ENCODE measurements at regions not wholly inside any gene's neighbourhood (a gene's known extent, or its start where the extent isn't known, plus 50 kb on each side); places are given as distances from the start of the nearest gene placed in this dataset.

GRCh38 chr2:41764131-41764530 lies 283.7 kb upstream of the PKDCC start:
- TF ChIP-seq EZH2 (IDR thresholded peaks at IDR 0.05; ENCODE audit: borderline replicate concordance, low read depth, low read length, poor library complexity, severe bottlenecking) (no peak), CTCF (conservative IDR thresholded peaks at IDR 0.05; ENCODE audit: low read depth, low read length) (no peak)
- intact Hi-C loops (cut with micrococcal nuclease; ENCODE audit: unreplicated experiment), result no loop called here
- no TSS peak for BruUV-seq (replicated peaks)
- H3K27me3 ChIP-seq (replicated peaks; ENCODE audit: insufficient read depth, low read depth, low read length, poor library complexity), result peaks cover 19% of the 10 kb centered on the region
- no peaks in the 10 kb centered on the region for H3K36me3 ChIP-seq (ENCODE audit: insufficient read depth, low read length, poor library complexity, severe bottlenecking)
- no peak overlapping the region for H3K27ac ChIP-seq (ENCODE audit: low read depth, low read length, poor library complexity, severe bottlenecking)
- no peaks in the 10 kb centered on the region for H3K4me1 ChIP-seq (ENCODE audit: insufficient read depth, low read length, poor library complexity, severe bottlenecking)
- no peak overlapping the region for H3K4me3 ChIP-seq (ENCODE audit: low read depth, low read length, poor library complexity, severe bottlenecking)
- DNase-seq (ENCODE audit: low spot score), result no peak
- POLR2A ChIA-PET (ENCODE audit: low non-redundant PET), result no interaction called here
- H3K9me3 ChIP-seq (ENCODE audit: low read depth, low read length, poor library complexity, severe bottlenecking), result no peaks in the 10 kb centered on the region
- CTCF ChIA-PET, result no interaction called here

- no peaks in the 10 kb centered on the region for H3K9me3 ChIP-seq (ENCODE audit: low read depth, low read length, poor library complexity, severe bottlenecking)
- TF ChIP-seq EZH2 (IDR thresholded peaks at IDR 0.05; ENCODE audit: borderline replicate concordance, low read depth, low read length, poor library complexity, severe bottlenecking), result no peak
- TF ChIP-seq CTCF (conservative IDR thresholded peaks at IDR 0.05; ENCODE audit: low read depth, low read length), result no peak
- H3K4me1 ChIP-seq (ENCODE audit: insufficient read depth, low read length, poor library complexity, severe bottlenecking), result no peaks in the 10 kb centered on the region
- no peak overlapping the region for H3K4me3 ChIP-seq (ENCODE audit: low read depth, low read length, poor library complexity, severe bottlenecking)
- no peak for DNase-seq (ENCODE audit: low spot score)
- no peak overlapping the region for H3K27ac ChIP-seq (ENCODE audit: low read depth, low read length, poor library complexity, severe bottlenecking)
- H3K27me3 ChIP-seq (replicated peaks; ENCODE audit: insufficient read depth, low read depth, low read length, poor library complexity), result peaks cover 25% of the 10 kb centered on the region
- no peaks in the 10 kb centered on the region for H3K36me3 ChIP-seq (ENCODE audit: insufficient read depth, low read length, poor library complexity, severe bottlenecking)
- ChIA-PET POLR2A (ENCODE audit: low non-redundant PET) (no interaction called here), CTCF (no interaction called here)
- no TSS peak for BruUV-seq (replicated peaks)
- intact Hi-C loops (cut with micrococcal nuclease; ENCODE audit: unreplicated experiment), result no loop called here
These were observed 282.9 kb upstream of the PKDCC start for GRCh38 chr2:41764919-41765318.

- CTCF ChIA-PET, result no interaction called here
- no peaks in the 10 kb centered on the region for H3K9me3 ChIP-seq (ENCODE audit: low read depth, low read length, poor library complexity, severe bottlenecking)
- no peak overlapping the region for H3K4me3 ChIP-seq (ENCODE audit: low read depth, low read length, poor library complexity, severe bottlenecking)
- H3K36me3 ChIP-seq (ENCODE audit: insufficient read depth, low read length, poor library complexity, severe bottlenecking), result no peaks in the 10 kb centered on the region
- H3K4me1 ChIP-seq (ENCODE audit: insufficient read depth, low read length, poor library complexity, severe bottlenecking), result no peaks in the 10 kb centered on the region
- no TSS peak for BruUV-seq (replicated peaks)
- peaks cover 32% of the 10 kb centered on the region for H3K27me3 ChIP-seq (replicated peaks; ENCODE audit: insufficient read depth, low read depth, low read length, poor library complexity)
- intact Hi-C loops (cut with micrococcal nuclease; ENCODE audit: unreplicated experiment), result no loop called here
- TF ChIP-seq EZH2 (IDR thresholded peaks at IDR 0.05; ENCODE audit: borderline replicate concordance, low read depth, low read length, poor library complexity, severe bottlenecking) (no peak), CTCF (conservative IDR thresholded peaks at IDR 0.05; ENCODE audit: low read depth, low read length) (no peak)
- H3K27ac ChIP-seq (ENCODE audit: low read depth, low read length, poor library complexity, severe bottlenecking), result no peak overlapping the region
- peak; percentile 4 for DNase-seq (ENCODE audit: low spot score)
- POLR2A ChIA-PET (ENCODE audit: low non-redundant PET), result no interaction called here
These were observed 279.5 kb upstream of the PKDCC start for GRCh38 chr2:41768310-41768709.

Measured in A673 (cell line).